Peyer's patch (tissue), 4 donors: ENCODE measurements at regions not wholly inside any gene's neighbourhood (a gene's known extent, or its start where the extent isn't known, plus 50 kb on each side); places are given as distances from the start of the nearest gene placed in this dataset.

Experiments
- DNase-seq, 3 donors: peaks; one replicate each; pipeline ENCODE4 v3.0.0-alpha.2; 2017 to 2019
- H3K27ac ChIP-seq, 4 donors: fragments of 200-600 bp; sonication (generic); one replicate each; pipeline ENCODE4 v1.5.1; 2016 to 2019
- H3K27me3 ChIP-seq, 2 donors: fragments of 200-600 bp; sonication (generic); one replicate each; pipeline ENCODE4 v1.5.1; 2019
- H3K36me3 ChIP-seq, 3 donors: fragments of 200-600 bp; sonication (generic); one replicate each; pipeline ENCODE4 v1.5.1; 2016 to 2019
- H3K4me1 ChIP-seq, 4 donors: fragments of 200-600 bp; sonication (generic); one replicate each; pipeline ENCODE4 v1.5.1; 2016 to 2019
- H3K4me3 ChIP-seq, 4 donors: fragments of 200-600 bp; sonication (generic); 1 replicate in 3 of 4; 2 replicates in 1 of 4; pipeline ENCODE4 v1.5.1; 2016 to 2019; ENCODE audit warnings: mild to moderate bottlenecking in 1 of 4
- H3K9me3 ChIP-seq, 4 donors: fragments of 200-600 bp; sonication (generic); one replicate each; pipeline ENCODE4 v1.5.1; 2016 to 2019; ENCODE audit warnings: mild to moderate bottlenecking in 1 of 4
- POLR2A ChIP-seq, 2 donors: fragments of 450-650 bp; IDR thresholded peaks; one replicate each; pipeline ENCODE4 v1.5.1; 2017; ENCODE audit warnings: antibody characterized with exemption in 2 of 2, mild to moderate bottlenecking in 2 of 2, moderate library complexity in 2 of 2
- TF ChIP-seq, protein P1 (sequence below), 6 experiments: fragments of 450-650 bp in 4 of 6; fragments of 200-600 bp in 2 of 6; sonication (generic) in 1 of 6; IDR thresholded peaks; one replicate each; pipeline ENCODE4 v1.5.1; 2017 to 2019; ENCODE audit warnings: antibody characterized with exemption in 6 of 6, mild to moderate bottlenecking in 3 of 6, moderate library complexity in 1 of 6

DNA sequence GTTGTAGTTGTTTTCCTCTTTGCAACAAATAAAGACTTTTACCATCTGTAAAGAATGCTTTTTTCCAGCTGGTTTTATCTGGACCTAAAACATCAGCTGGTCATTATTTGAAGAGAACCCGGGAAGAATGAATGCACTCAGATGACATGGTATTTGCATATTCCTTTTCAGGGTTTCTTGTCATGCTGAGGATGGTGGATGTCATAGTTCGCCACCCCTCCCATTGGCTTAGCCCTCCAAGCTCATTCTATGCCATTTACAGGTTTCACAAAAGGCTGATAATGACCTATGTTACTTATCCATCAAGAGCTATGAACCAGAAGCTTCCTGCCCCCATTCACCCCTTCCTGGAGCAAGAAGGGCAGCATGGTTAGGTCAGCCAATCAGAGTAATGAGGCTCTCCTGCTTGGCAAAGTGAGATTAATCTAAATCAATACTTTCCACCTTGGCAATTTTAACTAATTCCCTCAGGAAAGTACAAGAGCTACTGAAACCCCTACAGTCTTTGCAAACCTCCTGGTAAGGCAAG is 440.5 kb upstream of the TLE4 start:
- no peak overlapping the region for H3K27ac ChIP-seq
- H3K27me3 ChIP-seq, result no peaks in the 10 kb centered on the region
- H3K9me3 ChIP-seq, result no peaks in the 10 kb centered on the region
- no peak overlapping the region for H3K4me3 ChIP-seq
- no peaks in the 10 kb centered on the region for H3K36me3 ChIP-seq
- no peak for TF ChIP-seq POLR2A (IDR thresholded peaks at IDR 0.05)
- no peak for DNase-seq
- H3K4me1 ChIP-seq, result no peaks in the 10 kb centered on the region

DNA sequence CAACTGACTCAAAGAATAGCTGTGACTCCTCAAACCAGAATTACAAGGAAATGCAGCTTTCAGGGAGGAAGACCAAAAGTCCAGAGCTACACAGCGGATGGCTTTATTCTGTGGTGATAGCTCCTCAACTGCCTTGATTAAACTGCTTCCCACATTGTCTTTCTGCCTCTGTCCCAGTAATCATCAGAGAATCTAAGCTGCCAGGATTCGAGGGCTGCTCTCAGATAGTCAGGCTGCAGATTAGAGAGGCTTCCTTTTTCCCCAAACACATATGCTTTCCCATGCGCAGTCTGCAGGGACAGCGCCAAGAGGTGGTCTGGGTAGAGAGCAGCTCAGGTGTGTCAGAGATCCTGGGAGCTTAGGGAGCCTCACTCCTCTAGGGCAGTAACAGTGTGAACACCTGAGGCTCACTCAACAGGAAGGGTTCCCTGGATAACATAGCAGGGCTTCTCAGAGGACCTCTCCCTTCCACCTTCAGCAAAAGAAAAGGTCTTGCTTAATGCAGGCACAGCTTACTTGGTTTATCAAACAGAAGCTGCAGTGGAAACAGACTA is 439.9 kb upstream of the TLE4 start:
- no peaks in the 10 kb centered on the region for H3K9me3 ChIP-seq
- no peaks in the 10 kb centered on the region for H3K36me3 ChIP-seq
- no peak for DNase-seq
- no peak for TF ChIP-seq POLR2A (IDR thresholded peaks at IDR 0.05)
- TF ChIP-seq, protein P1, sequence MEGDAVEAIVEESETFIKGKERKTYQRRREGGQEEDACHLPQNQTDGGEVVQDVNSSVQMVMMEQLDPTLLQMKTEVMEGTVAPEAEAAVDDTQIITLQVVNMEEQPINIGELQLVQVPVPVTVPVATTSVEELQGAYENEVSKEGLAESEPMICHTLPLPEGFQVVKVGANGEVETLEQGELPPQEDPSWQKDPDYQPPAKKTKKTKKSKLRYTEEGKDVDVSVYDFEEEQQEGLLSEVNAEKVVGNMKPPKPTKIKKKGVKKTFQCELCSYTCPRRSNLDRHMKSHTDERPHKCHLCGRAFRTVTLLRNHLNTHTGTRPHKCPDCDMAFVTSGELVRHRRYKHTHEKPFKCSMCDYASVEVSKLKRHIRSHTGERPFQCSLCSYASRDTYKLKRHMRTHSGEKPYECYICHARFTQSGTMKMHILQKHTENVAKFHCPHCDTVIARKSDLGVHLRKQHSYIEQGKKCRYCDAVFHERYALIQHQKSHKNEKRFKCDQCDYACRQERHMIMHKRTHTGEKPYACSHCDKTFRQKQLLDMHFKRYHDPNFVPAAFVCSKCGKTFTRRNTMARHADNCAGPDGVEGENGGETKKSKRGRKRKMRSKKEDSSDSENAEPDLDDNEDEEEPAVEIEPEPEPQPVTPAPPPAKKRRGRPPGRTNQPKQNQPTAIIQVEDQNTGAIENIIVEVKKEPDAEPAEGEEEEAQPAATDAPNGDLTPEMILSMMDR (IDR thresholded peaks at IDR 0.05), result no peak
- no peaks in the 10 kb centered on the region for H3K4me1 ChIP-seq
- H3K27ac ChIP-seq, result no peak overlapping the region
- H3K4me3 ChIP-seq, result no peak overlapping the region
- H3K27me3 ChIP-seq, result no peaks in the 10 kb centered on the region

DNA sequence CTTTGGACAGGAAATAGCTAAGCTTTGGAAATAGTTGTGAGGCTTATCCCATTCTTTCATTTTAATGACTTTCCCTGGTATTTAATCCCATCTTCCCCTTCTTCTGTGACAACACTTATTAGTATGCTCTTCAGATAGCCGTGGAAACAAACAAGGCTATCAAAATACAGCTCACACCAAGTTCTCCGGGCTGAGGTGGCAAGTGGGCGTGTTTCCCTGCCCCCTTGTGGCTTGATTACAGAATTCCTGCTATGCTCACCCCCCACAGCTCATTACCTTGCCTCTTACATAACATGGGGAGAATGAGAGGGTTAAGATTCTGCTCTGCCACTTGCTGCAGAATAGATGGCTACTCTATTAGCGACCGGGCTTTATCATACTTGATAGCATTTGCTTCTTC is 437.1 kb upstream of the TLE4 start:
- Histone ChIP-seq H3K36me3 (no peaks in the 10 kb centered on the region), H3K4me3 (no peak overlapping the region), H3K4me1 (no peaks in the 10 kb centered on the region), H3K27ac (no peak overlapping the region), H3K27me3 (no peaks in the 10 kb centered on the region), H3K9me3 (no peaks in the 10 kb centered on the region)
- TF ChIP-seq, protein P1 (IDR thresholded peaks at IDR 0.05), result no peak
- no peak for DNase-seq

DNA sequence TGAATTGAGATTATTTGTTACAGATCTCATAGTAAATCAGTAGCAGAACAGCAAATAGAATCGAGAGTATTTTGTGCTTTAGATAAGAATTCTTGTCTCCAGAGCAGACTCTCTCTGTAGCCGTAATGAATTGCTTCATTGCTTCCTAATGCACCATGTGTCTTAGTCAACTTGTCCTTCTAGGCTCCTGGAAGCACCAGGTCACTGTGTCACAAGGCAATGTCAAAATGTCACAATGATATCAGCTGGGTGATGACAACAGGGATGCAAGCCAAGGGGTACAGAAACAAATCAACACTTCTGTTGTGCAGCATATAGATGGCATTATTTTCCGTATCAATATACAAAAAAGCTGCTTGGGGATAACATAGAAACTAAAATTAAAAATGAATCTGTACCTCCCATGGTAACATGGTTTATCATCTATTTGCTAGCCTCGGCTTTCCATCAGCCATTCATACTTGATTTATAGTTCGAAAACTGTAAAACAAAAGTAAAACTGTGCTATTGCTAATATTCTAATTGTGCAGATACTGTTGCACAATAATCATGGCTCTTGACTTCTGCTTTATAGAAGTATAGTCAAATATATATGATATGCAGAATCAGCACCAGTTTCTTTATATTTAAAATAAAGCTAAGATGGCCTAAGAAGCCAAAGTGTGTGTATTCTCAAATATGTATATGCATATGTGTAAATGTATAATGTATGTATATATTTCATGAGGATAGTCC is 435.9 kb upstream of the TLE4 start:
- H3K27ac ChIP-seq, result no peak overlapping the region
- no peaks in the 10 kb centered on the region for H3K36me3 ChIP-seq
- no peak for DNase-seq
- H3K27me3 ChIP-seq, result no peaks in the 10 kb centered on the region
- no peak for TF ChIP-seq POLR2A (IDR thresholded peaks at IDR 0.05)
- TF ChIP-seq, protein P1 (IDR thresholded peaks at IDR 0.05), result no peak
- H3K9me3 ChIP-seq, result no peaks in the 10 kb centered on the region
- H3K4me3 ChIP-seq, result no peak overlapping the region
- H3K4me1 ChIP-seq, result no peaks in the 10 kb centered on the region

DNA sequence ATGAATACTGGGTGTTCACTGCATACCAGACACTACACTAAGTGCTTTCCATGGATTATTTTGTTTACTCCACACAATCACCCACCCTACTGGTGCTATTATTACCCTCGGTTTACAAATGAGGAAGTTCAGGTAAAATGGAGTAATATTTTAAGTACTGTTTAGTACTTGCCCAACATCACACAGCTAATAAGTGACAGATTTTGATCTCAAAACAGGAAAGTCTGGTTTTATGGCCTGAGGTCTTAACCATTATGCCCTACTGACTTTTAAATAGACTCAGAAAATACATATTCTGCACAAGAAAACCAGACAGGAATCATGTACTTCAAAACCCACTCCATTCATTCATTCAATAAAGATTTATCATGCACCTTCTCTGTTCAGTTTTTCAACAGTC is 431.0 kb upstream of the TLE4 start:
- no peaks in the 10 kb centered on the region for H3K4me1 ChIP-seq
- no peaks in the 10 kb centered on the region for H3K9me3 ChIP-seq
- DNase-seq, result no peak
- H3K27ac ChIP-seq, result no peak overlapping the region
- H3K27me3 ChIP-seq, result no peaks in the 10 kb centered on the region
- TF ChIP-seq, protein P1 (IDR thresholded peaks at IDR 0.05), result no peak
- no peak for TF ChIP-seq POLR2A (IDR thresholded peaks at IDR 0.05)
- H3K36me3 ChIP-seq, result no peaks in the 10 kb centered on the region
- no peak overlapping the region for H3K4me3 ChIP-seq

DNA sequence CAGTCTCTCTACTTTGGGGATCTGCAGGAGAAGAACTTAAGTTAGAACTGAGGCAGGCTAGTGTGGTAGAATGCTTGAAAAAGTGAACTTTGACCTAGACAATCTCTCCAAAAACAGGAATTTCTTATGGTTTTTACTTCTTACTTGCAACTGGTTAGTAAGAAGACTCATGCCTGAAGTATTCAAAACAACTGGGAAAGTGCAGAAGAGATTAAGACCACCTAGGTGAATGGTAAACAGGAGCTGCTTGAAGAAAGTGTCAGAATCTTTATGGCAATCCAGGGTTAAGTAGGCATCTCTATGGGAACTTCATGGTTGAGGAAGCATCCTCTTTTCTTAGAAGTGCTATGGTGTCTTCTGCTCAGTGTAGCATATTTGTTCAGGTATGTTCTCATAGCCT is 428.6 kb upstream of the TLE4 start:
- H3K4me3 ChIP-seq, result no peak overlapping the region
- H3K27me3 ChIP-seq, result no peaks in the 10 kb centered on the region
- TF ChIP-seq POLR2A (IDR thresholded peaks at IDR 0.05), result no peak
- TF ChIP-seq, protein P1 (IDR thresholded peaks at IDR 0.05), result no peak
- H3K9me3 ChIP-seq, result no peaks in the 10 kb centered on the region
- no peaks in the 10 kb centered on the region for H3K36me3 ChIP-seq
- H3K4me1 ChIP-seq, result no peaks in the 10 kb centered on the region
- no peak for DNase-seq
- H3K27ac ChIP-seq, result no peak overlapping the region
